CD4-positive, alpha-beta T cell treated with Interleukin-15 for 1 hour (primary cell): ENCODE measurements at regions not wholly inside any gene's neighbourhood (a gene's known extent, or its start where the extent isn't known, plus 50 kb on each side); places are given as distances from the start of the nearest gene placed in this dataset.

ENCODE experiments used
- DNase-seq: peaks from one replicate; pipeline ENCODE4 v3.0.0-alpha.2; 2020

DNA sequence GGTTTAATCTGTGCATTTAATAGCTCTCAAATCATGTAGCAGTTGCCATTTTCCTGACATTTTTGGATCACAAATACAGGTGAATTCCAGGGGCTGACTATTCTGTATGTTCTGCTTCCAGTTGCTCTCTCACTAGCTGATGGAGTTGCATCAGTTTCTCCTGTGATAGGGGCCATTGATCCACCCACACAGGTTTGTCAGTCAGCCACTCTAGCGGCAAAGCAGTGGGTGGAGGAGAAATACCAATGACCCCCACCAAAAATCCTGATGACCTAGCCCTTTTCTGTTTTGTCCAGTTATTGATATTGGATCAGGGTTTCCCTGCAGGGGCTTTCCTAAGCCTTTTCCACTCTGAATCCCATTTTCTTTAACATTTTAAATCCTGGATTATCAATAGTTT, 72.3 kb upstream of the BTN3A2 start:
- no peak for DNase-seq

DNA sequence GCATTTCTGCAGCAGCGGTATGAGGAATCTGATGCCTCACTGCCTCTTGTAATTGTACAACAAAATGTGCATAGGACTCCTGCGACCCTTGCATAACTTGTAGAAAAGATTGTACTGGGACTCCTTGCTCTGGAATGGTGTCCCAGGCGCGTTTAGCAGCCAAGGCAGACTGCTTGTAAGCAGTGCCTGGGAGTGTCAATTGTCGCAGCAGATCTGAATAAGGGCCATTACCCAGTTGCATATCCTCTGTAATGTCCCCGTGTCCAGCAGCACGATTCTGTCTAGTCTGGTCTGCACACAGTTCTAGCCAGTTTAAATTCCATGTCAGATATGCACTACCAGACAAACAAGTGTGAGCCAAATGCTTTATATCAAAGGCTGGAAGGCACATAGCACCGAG, 70.7 kb upstream of the BTN3A2 start:
- DNase-seq, result no peak

- no peak for DNase-seq
Measured at GRCh38 chr6:26295691-26296555, 69.1 kb upstream of the BTN3A2 start.

DNA sequence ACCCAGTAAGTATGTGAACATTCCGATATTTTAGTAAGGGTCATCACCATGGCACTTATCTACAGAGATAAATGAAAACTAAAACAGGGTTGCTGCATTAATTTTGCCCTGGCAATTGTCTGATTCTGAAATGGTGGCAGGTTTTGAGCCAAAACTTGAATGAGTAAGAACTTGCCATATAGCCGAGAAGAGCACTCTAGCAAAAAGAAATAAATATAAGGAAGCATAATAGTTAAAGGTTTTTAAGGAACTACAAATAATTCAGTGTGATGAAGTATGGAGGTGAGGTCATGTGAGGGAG, 68.5 kb upstream of the BTN3A2 start:
- no peak for DNase-seq

DNA sequence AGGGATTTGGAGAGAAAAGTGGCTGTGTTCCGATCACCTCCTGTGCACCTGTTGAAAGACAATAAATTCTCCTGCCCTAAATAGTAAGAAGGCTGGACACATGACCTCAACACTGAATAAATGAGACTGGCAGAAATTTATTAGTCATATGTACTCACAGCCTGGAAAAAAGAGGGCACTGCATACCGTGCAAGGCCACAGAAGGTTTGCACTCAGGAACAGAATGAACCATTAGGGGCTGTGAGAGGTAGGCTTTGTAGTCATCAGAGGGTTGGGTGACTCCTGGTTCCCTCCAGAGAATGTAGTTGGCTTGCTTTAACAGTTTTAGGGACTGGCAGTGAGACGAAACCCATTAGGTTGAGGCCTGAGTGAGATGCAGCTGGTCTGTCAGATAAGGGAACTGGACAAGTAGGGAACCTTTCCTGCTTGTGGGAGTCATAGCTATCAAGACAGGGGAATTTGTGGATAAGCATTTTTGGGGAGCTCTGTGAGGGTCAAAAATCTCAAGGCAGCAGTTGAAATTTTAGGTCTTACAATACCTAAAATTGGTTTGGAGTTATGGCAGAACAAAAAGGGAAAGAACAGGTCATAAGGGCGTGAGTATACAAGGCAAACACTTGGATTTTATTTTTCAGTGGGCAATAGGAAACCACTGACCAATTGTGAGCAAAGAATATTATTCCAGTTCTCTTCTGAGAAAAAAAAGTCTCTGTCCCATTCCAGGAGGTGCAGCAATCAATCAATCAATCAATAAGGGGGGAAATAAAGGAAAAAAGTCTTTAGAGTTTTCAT, 67.9 kb upstream of the BTN3A2 start:
- DNase-seq, result no peak

DNA sequence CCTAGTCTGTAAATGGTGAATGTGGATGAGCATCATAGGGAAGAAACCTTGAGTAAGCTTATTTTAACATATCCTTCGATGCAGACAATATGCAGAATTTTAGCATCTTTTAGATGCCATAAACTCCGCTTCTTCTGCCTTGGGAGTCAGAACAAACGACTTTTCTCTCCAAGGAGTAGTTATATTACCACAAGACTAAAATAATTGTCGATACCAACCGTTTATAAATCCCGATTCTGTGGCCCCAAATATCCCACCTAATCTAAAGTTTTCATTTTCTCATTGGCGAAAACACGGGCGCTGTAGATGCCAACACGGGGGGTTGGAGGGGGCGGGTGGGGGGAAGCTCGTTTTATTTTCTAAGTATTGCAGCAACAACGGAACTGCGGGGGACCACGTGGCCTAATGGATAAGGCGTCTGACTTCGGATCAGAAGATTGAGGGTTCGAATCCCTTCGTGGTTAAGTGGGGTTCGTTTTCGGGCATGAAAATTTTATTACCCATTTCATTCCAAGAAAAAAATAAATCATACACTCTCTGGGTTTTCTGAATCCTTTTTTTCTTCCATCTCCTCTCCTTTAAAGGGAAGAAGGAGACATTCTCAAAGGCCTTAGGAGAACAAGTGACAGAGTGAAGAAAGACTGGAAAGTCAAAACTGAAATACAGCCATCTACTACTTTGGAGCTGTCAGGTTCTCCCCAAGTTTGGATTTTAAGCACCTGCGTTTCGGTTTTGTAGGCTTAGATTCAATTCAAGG, 65.5 kb upstream of the BTN3A2 start:
- DNase-seq, result no peak

GRCh38 chr6:26300043-26300331, 65.0 kb upstream of the BTN3A2 start:
- no peak for DNase-seq

GRCh38 chr6:26300359-26300758, 64.6 kb upstream of the BTN3A2 start:
- DNase-seq, result no peak

GRCh38 chr6:26300828-26301227, 64.2 kb upstream of the BTN3A2 start:
- DNase-seq, result no peak

DNA sequence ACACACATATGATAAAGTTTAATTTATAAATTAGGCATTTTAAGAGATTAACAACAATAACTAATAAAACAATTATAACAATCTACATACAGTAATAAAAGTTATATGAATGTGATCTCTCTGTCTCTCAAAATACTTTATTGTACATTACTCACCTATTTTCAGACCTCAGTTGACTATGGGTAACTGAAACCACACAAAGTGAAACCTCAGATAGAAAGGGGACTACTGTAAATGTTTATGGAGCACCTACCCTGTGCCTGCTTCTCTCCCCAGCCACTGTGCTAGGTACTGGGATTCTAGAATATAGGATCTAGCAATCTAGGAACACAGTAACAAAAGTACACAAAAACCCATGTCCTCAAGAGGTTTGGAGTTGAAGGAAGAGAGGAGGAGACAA, 63.4 kb upstream of the BTN3A2 start:
- no peak for DNase-seq

DNA sequence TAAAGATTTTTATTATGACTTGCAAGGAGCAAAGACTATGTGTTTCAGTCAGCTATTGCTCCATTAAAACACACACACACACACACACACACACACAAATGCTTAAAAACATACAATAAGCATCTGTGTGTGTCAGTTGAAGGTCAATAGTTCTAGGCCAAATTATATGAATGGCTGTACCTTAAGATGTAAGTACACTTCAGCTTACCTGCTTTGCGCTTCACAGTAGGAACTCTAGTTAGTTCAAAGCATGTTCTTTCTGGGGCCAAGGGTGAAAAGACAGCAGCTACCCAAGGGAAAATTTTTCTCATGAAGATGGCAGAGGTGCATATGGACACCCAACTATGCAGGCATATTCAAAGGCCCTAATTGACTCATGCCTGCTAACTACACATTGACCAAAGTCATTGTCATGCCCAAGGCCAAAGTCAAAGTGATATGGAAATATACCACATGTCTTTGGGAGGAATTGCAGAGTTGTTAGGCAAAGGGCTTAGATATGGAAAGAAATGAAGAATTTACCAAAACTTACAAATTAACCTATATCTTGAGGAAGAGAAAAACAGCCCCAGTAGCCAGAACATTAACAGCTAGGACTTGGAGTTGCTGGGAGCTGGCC, 61.9 kb upstream of the BTN3A2 start:
- DNase-seq, result no peak

GRCh38 chr6:26304213-26304796, 60.7 kb upstream of the BTN3A2 start:
- DNase-seq, result no peak

GRCh38 chr6:26304797-26305640, 60.0 kb upstream of the BTN3A2 start:
- DNase-seq, result peak; percentile 76

GRCh38 chr6:26305641-26305969, 59.4 kb upstream of the BTN3A2 start:
- DNase-seq, result no peak

DNA sequence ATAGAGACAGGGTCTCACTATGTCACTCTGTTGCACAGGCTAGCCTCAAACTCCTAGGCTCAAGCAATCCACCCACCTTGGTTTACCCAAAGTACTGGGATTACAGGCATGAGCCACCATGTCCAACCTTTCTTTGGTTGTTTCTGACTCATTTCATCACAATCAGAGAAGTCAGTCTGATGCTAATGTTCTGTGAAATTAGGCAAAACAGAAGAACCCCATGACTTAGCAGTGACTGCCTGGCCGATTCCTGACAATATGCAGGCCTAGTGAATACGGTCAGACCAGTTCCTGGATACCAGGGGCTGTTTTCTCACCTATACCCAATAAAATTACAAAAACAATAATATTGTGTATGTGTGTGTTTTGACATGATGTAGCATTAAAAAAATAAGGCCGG, 58.8 kb upstream of the BTN3A2 start:
- DNase-seq, result no peak

GRCh38 chr6:26307850-26308249, 57.1 kb upstream of the BTN3A2 start:
- DNase-seq, result no peak

DNA sequence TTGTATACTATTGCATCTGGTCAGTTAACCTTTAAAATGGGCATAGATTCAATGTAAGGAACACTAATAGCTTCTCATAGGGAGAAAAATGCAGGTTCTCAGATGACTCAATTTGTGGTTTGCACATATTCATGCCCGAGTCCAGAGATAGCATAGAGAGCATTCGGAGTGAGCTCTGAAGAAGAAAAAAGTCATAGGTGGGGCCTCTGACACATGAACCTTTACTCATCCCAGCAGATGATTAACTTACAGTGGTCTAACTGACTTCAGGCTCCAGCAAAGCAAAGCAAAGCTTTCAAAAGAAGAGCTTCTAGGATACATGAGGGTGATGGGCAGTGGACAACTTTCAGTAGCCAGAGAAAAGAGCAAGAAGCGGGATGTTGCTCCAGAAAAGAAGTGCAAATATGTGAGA, 55.3 kb upstream of the BTN3A2 start:
- DNase-seq, result no peak

GRCh38 chr6:26311012-26311384, 54.0 kb upstream of the BTN3A2 start:
- DNase-seq, result peak; percentile 49

GRCh38 chr6:26311385-26312095, 53.5 kb upstream of the BTN3A2 start:
- DNase-seq, result peak; percentile 65

DNA sequence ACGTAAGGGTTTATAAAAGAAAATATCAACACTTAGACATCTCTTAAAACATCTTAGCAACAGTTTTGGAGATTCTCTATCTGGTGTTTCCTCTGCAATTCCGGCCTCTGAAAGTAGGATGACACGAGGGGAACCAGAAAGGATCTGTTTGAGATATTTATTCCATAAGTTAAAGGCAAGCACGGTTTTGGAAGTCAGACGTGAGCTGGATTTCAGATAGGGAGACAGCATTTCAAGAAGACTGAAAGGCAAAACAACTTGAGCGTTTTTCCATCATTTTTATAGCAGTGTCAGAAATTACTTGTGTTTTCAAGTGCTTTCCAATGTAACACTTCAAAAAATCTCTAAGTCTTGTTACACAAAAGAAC, 52.9 kb upstream of the BTN3A2 start:
- no peak for DNase-seq

- DNase-seq, result peak; percentile 84
Measured at GRCh38 chr6:26312501-26313397, 52.2 kb upstream of the BTN3A2 start.
